Brain microvascular endothelial cell (primary cell): ENCODE measurements at regions not wholly inside any gene's neighbourhood (a gene's known extent, or its start where the extent isn't known, plus 50 kb on each side); places are given as distances from the start of the nearest gene placed in this dataset.

Experiments used
- DNase-seq: peaks from one replicate; pipeline ENCODE4 v3.0.0-alpha.2; 2020
- H3K27ac ChIP-seq: fragments of 250-450 bp; sonication (Bioruptor Pico); 2 replicates; pipeline ENCODE4 v1.5.1; 2020; ENCODE audit warnings: mild to moderate bottlenecking, moderate library complexity
- H3K27me3 ChIP-seq: fragments of 250-450 bp; sonication (Bioruptor Pico); replicated peaks from 2 replicates; pipeline ENCODE4 v1.5.1; 2020; ENCODE audit warnings: mild to moderate bottlenecking
- H3K36me3 ChIP-seq: fragments of 250-450 bp; sonication (Bioruptor Pico); replicated peaks from 2 replicates; pipeline ENCODE4 v1.5.1; 2020; ENCODE audit warnings: mild to moderate bottlenecking
- H3K4me3 ChIP-seq: 2 replicates; pipeline ENCODE4 v1.5.1; 2011; ENCODE audit warnings: low read depth, mild to moderate bottlenecking, control low read depth, low read length, moderate library complexity
- CTCF ChIP-seq: IDR thresholded peaks from 2 replicates; pipeline ENCODE4 v1.5.1; 2011; ENCODE audit warnings: low read depth, mild to moderate bottlenecking, moderate library complexity, low read length, control low read depth, inconsistent platforms; ENCODE audit errors: missing control alignments
- in situ Hi-C: cut with HindIII; loops from 2 replicates; pipeline ENCODE4 v1.10.0; 2017; ENCODE audit warnings: low sequenced_read_pairs, low pct_ligation_motif_present

- TF ChIP-seq CTCF: no peak
- no peak for DNase-seq
- Histone ChIP-seq H3K36me3 (no peaks in the 10 kb centered on the region), H3K27ac (no peak overlapping the region), H3K4me3 (no peak overlapping the region), H3K27me3 (no peaks in the 10 kb centered on the region)
- in situ Hi-C loops: no loop called here
These were observed 668.7 kb downstream of the OTOL1 start for GRCh38 chr3:162165346-162165745.

GRCh38 chr3:162166543-162166942, 669.9 kb downstream of the OTOL1 start:
- H3K27me3 ChIP-seq: no peaks in the 10 kb centered on the region
- in situ Hi-C loops: no loop called here
- TF ChIP-seq CTCF: no peak
- H3K4me3 ChIP-seq: no peak overlapping the region
- H3K27ac ChIP-seq: no peak overlapping the region
- no peak for DNase-seq
- H3K36me3 ChIP-seq: no peaks in the 10 kb centered on the region

- no peaks in the 10 kb centered on the region for H3K27me3 ChIP-seq
- H3K4me3 ChIP-seq: no peak overlapping the region
- DNase-seq: no peak
- TF ChIP-seq CTCF: no peak
- no peak overlapping the region for H3K27ac ChIP-seq
- no peaks in the 10 kb centered on the region for H3K36me3 ChIP-seq
- in situ Hi-C loops: no loop called here
These were observed 672.1 kb downstream of the OTOL1 start for GRCh38 chr3:162168715-162169114.

- no peaks in the 10 kb centered on the region for H3K36me3 ChIP-seq
- no peaks in the 10 kb centered on the region for H3K27me3 ChIP-seq
- no peak overlapping the region for H3K27ac ChIP-seq
- no peak for TF ChIP-seq CTCF
- no peak overlapping the region for H3K4me3 ChIP-seq
- DNase-seq: no peak
- in situ Hi-C loops: no loop called here
These were observed 674.0 kb downstream of the OTOL1 start for GRCh38 chr3:162170581-162170980.

GRCh38 chr3:162171970-162172369, 675.4 kb downstream of the OTOL1 start:
- in situ Hi-C loops: no loop called here
- DNase-seq: no peak

More at GRCh38 chr3:162171970-162172369, 675.4 kb downstream of the OTOL1 start:
- TF ChIP-seq CTCF: no peak
- Histone ChIP-seq H3K27ac (no peak overlapping the region), H3K4me3 (no peak overlapping the region), H3K36me3 (no peaks in the 10 kb centered on the region), H3K27me3 (no peaks in the 10 kb centered on the region)
